Posterior cingulate gyrus (tissue), 11 donors: ENCODE measurements at regions not wholly inside any gene's neighbourhood (a gene's known extent, or its start where the extent isn't known, plus 50 kb on each side); places are given as distances from the start of the nearest gene placed in this dataset.

Experiments
- DNase-seq, 10 donors: peaks; one replicate each; pipeline versions ENCODE4 v3.0.0 to v3.0.0-alpha.2; 2020 to 2021; ENCODE audit warnings: mixed read lengths in 3 of 10
- intact Hi-C: fragments of 100-400 bp; cut with DNase I; formaldehyde crosslinking; loops from one replicate; pipeline ENCODE4 v1.15.1; 2023

GRCh38 chr5:12323637-12324229 lies 419.5 kb upstream of the CTNND2 start:
- intact Hi-C loops = no loop called here
- no peak for DNase-seq

GRCh38 chr5:12322042-12322441 lies 417.8 kb upstream of the CTNND2 start:
- intact Hi-C loops = no loop called here
- no peak for DNase-seq

GRCh38 chr5:12320331-12320730 lies 416.1 kb upstream of the CTNND2 start:
- intact Hi-C loops = no loop called here
- DNase-seq = no peak

GRCh38 chr5:12316812-12317211 lies 412.6 kb upstream of the CTNND2 start:
- no peak for DNase-seq
- intact Hi-C loops = no loop called here

- DNase-seq = no peak
- intact Hi-C loops = no loop called here
Observed at GRCh38 chr5:12315461-12315860, 411.2 kb upstream of the CTNND2 start.

GRCh38 chr5:12313602-12314001 lies 409.4 kb upstream of the CTNND2 start:
- DNase-seq = no peak
- intact Hi-C loops = no loop called here

GRCh38 chr5:12312343-12312742 lies 408.1 kb upstream of the CTNND2 start:
- DNase-seq = no peak
- intact Hi-C loops = no loop called here

- DNase-seq = no peak
Observed at GRCh38 chr5:12294151-12294550, 389.9 kb upstream of the CTNND2 start.

GRCh38 chr5:12292610-12293204 lies 388.5 kb upstream of the CTNND2 start:
- intact Hi-C loops = loop anchor here (10.0 kb wide), 1 partner anchor 1182 kb away; no protein-coding TSS in a partner anchor
- no peak for DNase-seq

More at GRCh38 chr5:12294151-12294550, 389.9 kb upstream of the CTNND2 start:
- intact Hi-C loops = loop anchor here (10.0 kb wide), 1 partner anchor 1181 kb away; no protein-coding TSS in a partner anchor

- intact Hi-C loops = no loop called here
- no peak for DNase-seq
Observed at GRCh38 chr5:12284604-12285003, 380.4 kb upstream of the CTNND2 start.

- intact Hi-C loops = no loop called here
- no peak for DNase-seq
Observed at GRCh38 chr5:12277504-12278192, 373.4 kb upstream of the CTNND2 start.

- intact Hi-C loops = no loop called here
- DNase-seq = no peak
Observed at GRCh38 chr5:12274236-12274635, 370.0 kb upstream of the CTNND2 start.

- DNase-seq = no peak
- intact Hi-C loops = no loop called here
Observed at GRCh38 chr5:12272389-12272788, 368.1 kb upstream of the CTNND2 start.

GRCh38 chr5:12270914-12271313 lies 366.7 kb upstream of the CTNND2 start:
- DNase-seq = no peak
- intact Hi-C loops = no loop called here

GRCh38 chr5:12269164-12269563 lies 364.9 kb upstream of the CTNND2 start:
- intact Hi-C loops = no loop called here
- DNase-seq = no peak

GRCh38 chr5:12258549-12258948 lies 354.3 kb upstream of the CTNND2 start:
- intact Hi-C loops = no loop called here
- no peak for DNase-seq

- intact Hi-C loops = no loop called here
- no peak for DNase-seq
Observed at GRCh38 chr5:12250454-12250853, 346.2 kb upstream of the CTNND2 start.

GRCh38 chr5:12248831-12249230 lies 344.6 kb upstream of the CTNND2 start:
- intact Hi-C loops = no loop called here
- no peak for DNase-seq

GRCh38 chr5:12246036-12246435 lies 341.8 kb upstream of the CTNND2 start:
- intact Hi-C loops = no loop called here

GRCh38 chr5:12245429-12245828 lies 341.2 kb upstream of the CTNND2 start:
- intact Hi-C loops = no loop called here
- no peak for DNase-seq

More at GRCh38 chr5:12246036-12246435, 341.8 kb upstream of the CTNND2 start:
- no peak for DNase-seq

- intact Hi-C loops = no loop called here
Observed at GRCh38 chr5:12242950-12243888, 339.0 kb upstream of the CTNND2 start.

More at GRCh38 chr5:12242950-12243888, 339.0 kb upstream of the CTNND2 start:
- DNase-seq = no peak
